Right lung (tissue), 2 donors: ENCODE measurements at regions not wholly inside any gene's neighbourhood (a gene's known extent, or its start where the extent isn't known, plus 50 kb on each side); places are given as distances from the start of the nearest gene placed in this dataset.
"Not testable (repeated sequence)": the region's sequence is repeated elsewhere in the genome, so short reads cannot be mapped to it uniquely, and the experiment has no call there.

Experiments used
- DNase-seq, 2 donors: peaks; one replicate each; pipeline ENCODE4 v3.0.0-alpha.2; 2013

- DNase-seq: peak; percentile 71 to 81
Observed at GRCh38 chr6:28657769-28658465, 132.2 kb downstream of the GPX5 start.

- peak in 1 of 2 donors; percentile 27 for DNase-seq
Observed at GRCh38 chr6:28658475-28659249, 133.0 kb downstream of the GPX5 start.

GRCh38 chr6:28659250-28659566, 133.5 kb downstream of the GPX5 start:
- no peak for DNase-seq

- no peak for DNase-seq
Observed at GRCh38 chr6:28661097-28661713, 135.5 kb downstream of the GPX5 start.

- no peak for DNase-seq
Observed at GRCh38 chr6:28664870-28665396, 139.3 kb downstream of the GPX5 start.

- no peak for DNase-seq
Observed at GRCh38 chr6:28673417-28673786, 147.7 kb downstream of the GPX5 start.

- peak in 1 of 2 donors; percentile 75 for DNase-seq
Observed at GRCh38 chr6:28673787-28674671, 148.3 kb downstream of the GPX5 start.

GRCh38 chr6:28675600-28675999, 149.9 kb downstream of the GPX5 start:
- DNase-seq: no peak

GRCh38 chr6:28682542-28682941, 156.9 kb downstream of the GPX5 start:
- no peak for DNase-seq

GRCh38 chr6:28682956-28683685, 157.4 kb downstream of the GPX5 start:
- not testable (repeated sequence) for DNase-seq

- DNase-seq: no peak
Observed at GRCh38 chr6:28683945-28684538, 158.4 kb downstream of the GPX5 start.

- DNase-seq: not testable (repeated sequence)
Observed at GRCh38 chr6:28685960-28686359, 160.3 kb downstream of the GPX5 start.

GRCh38 chr6:28686446-28687027, 160.9 kb downstream of the GPX5 start:
- DNase-seq: peak in 1 of 2 donors; percentile 64

- not testable (repeated sequence) for DNase-seq
Observed at GRCh38 chr6:28687309-28687981, 161.8 kb downstream of the GPX5 start.

GRCh38 chr6:28691991-28692390, 166.3 kb downstream of the GPX5 start:
- not testable (repeated sequence) for DNase-seq

GRCh38 chr6:28693033-28693750, 167.5 kb downstream of the GPX5 start:
- no peak for DNase-seq

GRCh38 chr6:28693751-28694443, 168.2 kb downstream of the GPX5 start:
- DNase-seq: no peak

GRCh38 chr6:28695715-28696114, 170.0 kb downstream of the GPX5 start:
- DNase-seq: no peak
